ENCODE measurements at regions not wholly inside any gene's neighbourhood (a gene's known extent, or its start where the extent isn't known, plus 50 kb on each side); places are given as distances from the start of the nearest gene placed in this dataset.

DNA sequence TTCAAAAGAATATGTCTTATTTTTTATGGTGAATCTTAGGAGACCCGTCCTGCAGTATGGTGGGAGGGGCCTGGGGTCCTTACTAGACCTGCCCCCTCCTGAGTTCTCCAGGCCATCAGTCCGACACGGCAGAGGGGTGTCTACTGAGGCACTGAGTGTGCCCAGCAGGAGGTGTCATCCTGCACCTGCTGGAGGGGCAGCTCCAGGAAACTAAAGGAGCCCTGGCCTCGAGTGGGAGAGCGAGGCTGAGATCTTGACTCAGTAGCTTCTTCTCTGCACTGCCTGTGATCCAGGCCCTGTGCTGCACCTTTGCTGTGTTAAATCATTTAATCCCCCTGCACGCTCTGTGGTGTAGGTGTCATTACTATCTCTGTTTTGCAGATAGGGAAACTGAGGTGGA is 587.7 kb downstream of the PTPRU start:
- DNase-seq, result no peak

DNA sequence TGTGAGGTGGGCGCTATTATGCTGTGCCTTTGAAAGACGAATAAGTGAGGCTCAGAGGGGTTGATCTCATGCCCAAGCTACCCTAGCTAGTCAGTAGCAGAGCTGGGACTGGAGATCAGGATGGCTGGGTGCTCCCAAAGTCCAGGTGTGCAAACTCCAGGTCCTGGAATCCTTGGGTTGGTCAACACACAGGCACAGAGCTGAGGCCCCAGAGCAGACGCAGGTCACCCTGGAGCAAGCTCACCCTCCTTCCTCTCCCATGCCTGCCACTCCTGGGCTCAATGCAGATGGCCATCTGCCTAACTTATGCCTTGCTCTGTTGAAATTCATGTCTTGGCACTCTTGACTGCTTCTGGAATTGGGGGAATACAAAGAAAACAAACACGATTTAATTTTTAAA is 587.2 kb downstream of the PTPRU start:
- no peak for DNase-seq

DNA sequence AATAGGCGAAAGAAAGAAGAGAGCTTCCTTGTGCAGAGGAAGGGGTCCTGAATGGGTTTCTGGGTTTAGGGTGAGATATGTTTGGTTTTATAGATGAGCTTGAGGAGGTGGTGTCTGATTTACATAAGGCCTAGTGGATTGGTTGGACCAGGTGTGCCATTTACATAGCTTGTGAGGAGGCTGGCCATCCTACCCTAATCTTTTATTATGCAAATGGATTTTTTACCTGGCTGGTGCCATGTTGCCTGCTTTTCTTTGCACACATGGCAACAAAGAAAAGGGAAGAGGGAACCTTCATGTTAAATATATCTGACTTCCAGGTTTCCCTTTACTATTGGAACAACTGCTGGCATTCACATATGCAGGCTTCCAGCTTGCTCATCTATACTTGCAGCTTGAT is 585.3 kb downstream of the PTPRU start:
- DNase-seq, result no peak

DNA sequence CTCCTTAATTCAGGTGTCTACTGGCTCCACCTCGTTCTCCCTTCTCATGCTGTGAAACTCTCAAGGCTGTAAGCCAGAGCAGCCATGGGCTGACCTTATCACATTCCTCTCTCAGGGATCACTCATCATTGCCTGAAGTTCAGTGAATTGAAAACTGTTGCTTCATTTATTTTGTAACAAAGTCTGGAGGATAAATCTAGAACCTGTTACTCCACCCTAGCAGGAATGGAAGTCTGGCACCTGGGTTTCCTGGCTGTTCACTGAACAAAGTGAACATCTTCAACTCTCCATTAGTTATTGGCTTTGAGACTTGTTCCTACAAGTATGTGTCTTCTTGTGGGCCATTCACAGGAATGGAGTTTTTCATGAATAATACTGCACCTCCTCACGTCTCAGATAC is 584.1 kb downstream of the PTPRU start:
- DNase-seq, result no peak

DNA sequence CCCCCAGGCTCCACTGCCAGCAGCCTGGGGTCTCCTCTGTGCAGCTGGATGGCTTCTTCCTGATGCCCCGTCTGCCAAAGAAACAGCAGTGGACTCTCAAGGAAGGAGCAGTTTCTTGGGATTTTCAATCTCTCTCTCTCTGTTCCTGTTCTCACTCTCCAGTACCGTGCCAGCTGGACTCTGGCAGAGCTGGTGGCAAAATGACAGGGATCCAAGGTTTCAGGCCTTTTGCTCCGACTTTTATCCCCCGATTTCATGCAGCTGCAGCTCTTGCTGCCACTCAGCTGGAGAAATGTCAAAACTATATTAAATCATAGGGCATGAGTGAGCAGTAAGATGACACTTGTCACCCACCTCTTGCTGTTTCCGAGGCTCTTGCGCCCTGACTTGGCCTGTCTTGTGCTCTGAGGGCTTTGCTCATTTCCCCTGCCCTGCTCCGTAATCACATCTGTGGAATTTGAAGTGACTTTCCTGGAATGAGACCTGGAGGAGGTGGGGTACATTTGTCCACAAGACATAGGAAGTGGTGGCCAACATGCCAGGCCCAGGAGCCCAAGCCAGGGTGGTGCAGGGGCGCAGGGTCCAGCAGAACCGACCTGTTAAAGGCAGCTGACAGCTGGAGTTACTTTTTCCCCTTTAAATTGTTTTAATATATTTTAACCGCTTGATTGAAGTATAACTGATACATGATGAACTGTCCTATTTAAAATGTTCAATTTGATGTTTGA is 576.2 kb downstream of the PTPRU start:
- DNase-seq, result peak; percentile 2

DNA sequence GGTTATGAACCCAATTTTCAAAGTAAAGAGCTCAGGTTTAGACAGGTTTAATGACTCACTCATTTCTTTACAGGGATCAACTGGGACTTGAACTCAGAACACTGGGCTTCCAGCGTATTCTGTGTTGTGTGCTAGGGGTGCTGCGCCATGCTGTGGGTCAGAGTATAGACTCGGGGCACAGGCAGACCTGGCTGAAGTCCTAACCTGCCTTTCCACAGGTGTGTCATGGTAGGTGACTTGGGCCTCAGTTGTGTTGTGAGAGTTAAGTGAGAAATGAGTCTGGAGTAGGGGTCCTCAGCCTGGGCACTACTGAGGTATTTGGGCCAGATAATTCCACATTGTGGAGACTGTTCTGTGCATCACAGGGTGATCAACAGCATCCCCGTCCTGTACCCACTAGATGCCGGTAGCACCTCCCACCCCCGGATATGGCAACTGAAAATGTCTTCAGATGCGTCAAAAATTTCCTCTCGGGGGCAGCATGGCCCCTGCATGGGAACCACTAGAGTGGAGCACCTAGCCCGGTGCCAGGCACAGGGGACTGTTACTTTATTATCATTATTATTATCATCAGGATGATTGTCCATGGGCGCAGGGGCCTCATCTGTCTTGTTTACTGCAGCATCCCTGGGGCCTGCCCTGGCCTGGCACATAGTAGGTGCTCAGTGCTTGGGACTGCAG is 575.5 kb downstream of the PTPRU start:
- peak; percentile 3 for DNase-seq

DNA sequence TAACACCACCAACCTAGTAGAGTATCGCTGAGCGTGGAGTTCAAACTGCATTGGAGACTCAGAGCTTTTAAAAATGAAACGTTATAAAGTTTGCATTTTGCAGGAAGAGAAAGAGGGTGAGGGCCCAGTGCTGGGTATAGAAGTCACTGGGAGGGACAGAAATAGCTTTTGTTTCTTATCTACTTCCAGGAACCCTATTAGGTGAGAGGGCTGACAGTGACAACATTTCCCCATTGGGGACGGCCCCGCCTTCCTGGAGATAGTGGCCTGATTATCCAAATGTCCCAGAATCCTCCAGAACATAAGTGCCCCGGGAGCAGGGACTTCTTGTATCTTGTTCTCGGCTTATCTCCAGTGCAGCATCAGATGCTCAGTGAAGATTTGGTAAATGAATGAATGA is 574.9 kb downstream of the PTPRU start:
- no peak for DNase-seq

DNA sequence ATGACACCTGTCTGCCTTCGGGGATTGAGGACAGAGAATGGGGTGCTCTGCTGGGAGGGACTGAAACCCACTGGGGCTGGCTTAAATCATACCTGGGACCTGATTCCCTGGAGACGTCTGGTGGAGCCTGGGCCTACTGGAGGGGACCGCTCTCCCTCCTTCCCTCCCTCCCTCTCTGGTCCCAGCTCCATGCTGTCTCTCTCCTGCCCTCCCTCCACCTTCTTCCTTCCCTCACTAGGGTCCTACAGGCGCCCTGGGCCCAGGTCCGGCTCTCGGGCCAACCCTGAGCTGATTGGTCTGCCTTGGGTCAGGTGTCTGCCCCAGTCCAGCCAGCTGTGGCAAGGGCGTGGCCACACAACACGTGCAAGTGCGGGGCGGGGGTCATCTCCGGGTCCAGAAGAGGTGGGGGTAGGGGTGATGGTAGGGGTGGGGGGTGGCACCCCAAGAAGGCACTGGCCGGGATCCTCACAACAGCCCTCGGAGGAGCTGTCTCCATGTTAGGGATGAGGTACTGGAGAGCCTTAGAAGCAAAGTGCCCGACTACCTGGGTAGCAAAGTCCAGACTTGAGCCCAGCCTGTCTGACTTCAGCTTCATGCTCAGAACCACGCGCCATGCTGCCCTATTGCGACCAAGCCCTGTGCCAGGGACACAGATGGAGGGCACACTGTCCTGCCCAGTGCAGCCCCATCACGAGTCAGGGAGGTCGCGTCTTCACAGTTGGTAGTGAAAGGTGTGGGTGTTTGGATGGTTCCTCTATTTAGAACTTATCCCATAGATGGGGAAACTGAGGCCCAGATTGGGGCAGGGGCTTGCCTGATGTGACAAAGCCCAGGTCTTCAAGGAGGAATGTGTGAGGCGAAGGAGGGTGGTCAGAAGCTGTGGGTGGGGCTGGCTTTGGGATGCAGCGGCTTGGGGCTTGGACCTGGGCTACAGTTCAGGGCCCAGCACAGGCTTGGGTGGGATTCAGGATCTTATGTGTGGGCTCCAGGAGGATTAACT is 574.1 kb downstream of the PTPRU start:
- DNase-seq, result peak; percentile 4

DNA sequence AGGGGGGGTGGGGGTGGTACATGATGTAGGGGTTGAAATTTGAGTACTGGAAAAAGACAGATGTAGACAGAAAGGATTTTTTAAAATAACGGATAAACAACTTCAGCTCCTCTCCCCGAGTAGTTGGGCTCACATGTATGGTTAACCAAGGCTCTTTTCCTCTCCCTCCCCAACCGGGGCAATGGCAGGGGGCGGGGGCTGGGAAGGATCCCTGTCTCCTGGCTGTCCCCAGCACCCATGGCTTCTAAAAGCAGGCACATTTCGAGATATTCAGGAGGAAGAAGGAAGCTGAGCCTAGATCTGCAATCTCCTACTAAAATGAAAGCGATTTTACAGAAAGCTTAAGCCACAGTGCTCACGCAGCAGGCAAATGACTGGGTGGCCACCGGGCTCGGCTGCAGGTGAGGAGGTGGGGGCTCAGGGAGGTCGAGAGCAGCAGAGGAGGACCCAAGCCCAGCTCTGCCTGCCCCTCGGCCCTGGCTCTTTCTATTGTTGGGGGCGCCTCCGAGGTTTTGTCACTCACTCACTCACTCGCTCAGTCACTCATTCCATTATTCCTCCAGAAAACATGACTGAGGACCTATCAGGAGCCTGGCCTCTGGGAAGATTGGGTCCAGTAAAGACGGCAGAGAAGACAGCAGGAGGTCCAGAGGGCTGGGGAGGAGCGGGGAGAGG is 573.3 kb downstream of the PTPRU start:
- DNase-seq, result no peak

DNA sequence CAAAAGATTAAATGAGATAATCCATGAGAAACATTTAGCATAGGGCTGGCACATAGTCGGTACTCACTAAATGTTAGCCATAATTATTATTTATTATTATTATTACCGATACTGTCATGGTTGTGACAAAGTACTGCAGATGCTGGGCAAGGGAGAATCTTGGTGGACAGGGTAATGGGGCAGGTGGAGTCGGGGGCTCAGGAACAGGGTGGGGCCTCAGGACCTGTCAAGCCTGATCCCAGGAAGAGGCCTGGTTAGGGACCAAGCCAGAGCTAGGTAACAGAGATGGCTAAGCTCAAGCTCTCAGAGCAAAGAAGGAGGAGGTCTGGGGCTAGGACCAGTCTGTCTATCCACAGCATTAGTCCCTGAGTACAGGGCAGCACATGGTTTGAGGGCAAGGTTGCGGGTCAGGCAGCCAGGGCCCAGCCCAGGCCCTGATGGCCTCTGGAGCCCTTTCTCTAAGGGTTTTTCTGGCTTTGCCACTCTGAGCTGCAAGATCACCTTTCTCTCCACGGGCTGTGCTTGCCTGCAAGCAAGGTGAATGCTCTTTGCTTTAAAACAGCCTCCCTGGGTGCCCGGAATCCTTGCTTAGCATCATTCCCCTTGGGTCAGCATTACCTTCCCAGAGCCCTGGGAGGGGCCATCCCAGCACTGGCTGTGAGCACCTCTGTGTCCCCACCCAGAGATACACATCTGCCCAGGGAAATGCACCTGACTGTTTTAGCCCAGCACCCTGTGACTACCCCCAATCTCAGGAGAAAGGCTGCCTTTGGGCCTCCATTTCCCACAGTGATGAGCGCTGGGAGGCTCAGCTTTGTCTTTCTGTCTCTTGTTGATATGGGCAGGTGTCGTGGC is 572.0 kb downstream of the PTPRU start:
- peak; percentile 1 for DNase-seq

DNA sequence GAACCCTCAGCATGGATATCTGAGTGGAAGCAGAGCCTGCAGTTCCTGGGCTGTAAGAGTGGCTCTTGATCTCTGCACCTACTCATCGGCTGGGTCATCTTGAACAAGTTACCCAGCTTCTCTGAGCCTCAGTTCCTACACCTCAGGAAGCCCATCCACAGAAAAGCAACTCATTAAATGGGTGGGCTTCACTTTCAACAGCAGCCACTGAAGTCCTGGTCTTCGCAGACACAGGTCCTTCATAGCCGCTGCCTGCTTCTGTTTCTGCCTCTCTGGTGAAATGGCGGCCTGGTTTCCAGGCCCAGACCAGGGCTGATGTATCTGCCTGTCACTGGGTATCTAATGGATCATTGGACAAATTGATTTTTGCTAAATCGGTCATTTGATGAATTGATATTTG is 571.4 kb downstream of the PTPRU start:
- DNase-seq, result no peak

DNA sequence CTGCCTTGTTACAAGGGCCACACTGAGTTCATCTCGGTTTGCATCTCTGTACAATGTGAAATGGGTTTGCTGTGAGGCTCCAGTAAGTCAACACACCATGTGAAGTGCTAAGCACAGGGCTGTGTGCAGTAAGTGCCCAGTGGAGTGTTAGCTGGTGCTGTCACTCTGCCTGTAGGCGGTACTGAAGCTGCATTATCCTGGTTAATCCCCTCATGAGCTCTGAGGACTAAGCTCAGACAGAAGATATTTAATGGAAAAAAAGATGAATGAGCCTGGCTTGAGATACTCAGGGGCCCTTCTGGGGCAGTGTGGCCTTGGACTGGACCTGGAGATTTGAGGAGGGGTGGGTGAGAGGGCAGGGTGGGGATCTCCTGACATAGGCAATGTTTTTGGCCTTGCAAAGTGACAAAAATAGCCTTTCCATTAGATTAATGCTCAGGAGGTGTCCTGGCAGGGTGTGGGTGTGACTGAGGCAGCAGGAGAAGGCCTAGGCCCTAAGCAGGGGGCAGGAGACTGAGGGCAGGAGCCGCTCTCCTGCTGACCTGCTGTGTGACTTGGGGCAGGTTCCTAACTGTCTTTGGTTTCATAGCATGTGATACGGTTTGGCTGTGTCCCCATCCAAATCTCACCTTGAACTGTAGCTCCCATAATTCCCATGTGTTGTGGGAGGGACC is 570.5 kb downstream of the PTPRU start:
- peak; percentile 3 for DNase-seq

DNA sequence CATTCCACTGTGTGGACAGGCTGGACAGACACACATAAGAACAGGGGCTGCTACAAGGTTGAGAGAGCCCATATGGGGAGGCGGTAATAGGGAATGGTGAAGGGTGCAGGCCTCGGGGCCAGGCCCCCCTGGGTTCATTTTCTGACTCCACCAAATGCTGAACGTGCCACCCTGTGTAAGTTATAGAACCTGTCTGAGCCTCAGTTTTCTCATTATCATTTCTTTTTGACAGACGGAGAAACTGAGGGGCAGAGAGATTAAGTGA is 569.5 kb downstream of the PTPRU start:
- DNase-seq, result no peak

DNA sequence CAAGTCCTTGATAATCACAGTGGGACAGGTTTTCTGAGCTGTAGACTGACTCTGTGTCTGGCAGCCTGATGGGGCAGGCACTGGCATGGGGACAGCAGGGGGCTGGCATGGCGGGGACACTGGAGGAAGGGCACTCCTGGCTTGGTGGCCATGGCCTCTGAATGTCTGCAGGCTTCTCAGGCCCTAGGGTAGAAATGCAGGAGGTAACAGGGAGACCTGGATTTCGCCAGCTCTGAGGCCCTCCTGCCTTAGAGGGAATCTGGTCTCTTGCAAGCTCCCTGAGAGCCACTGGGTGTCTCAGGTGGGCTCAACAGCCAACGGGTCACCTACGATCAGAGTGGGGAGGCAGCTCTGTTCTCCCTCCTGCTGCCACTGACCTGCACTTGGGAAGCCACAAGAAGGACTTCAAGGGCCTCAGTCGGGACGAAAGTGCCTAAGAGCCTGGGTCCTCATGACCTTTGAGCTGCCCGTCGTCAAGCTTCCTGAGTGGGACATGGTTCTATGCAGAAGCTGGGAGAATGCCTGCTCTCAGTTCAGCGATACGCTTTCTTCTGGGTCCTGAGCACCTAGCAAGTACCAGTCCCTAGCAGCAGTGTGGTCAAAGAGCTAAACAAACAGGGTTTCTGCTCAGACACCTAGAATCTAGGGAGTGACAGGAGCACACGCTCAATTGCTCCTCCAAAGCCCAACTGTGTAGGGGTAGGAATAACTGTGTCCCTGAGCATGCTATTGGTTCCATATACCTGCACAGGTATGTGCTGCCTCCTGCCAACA is 569.0 kb downstream of the PTPRU start:
- DNase-seq, result no peak

DNA sequence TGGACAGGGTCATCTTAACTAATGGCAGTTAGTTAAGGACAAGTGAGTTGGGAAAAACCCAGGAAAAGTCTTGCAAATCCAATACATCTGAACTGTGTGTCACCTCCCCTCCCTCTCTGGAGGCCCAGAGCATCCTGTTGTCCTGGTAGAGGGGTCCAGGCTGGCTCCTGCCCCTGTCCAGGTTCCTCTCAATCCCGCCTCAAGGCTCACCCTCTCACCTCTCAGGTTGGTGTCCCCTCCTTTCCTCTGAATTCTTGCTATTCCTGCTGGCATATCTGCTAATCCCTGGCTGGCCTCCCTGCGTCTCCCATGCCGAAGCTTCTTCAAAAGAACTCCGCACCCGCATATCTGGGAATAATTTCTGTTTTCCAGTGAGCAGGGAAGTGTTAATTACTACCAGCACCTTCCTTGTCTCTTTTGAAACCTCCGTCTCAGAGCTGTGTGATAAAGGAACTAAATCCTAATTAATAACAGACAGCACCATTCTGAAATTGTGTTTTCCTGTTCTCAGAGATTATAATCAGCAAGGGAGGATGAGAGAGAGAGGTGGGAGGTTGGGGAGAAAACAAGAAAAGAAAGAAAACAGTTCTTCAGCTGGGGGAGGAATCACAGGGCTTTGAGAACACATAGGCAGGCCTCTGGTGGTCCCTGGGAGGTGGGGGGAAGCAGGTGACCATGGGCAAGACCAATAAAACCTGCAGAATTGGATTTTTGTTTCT is 568.0 kb downstream of the PTPRU start:
- DNase-seq, result no peak

DNA sequence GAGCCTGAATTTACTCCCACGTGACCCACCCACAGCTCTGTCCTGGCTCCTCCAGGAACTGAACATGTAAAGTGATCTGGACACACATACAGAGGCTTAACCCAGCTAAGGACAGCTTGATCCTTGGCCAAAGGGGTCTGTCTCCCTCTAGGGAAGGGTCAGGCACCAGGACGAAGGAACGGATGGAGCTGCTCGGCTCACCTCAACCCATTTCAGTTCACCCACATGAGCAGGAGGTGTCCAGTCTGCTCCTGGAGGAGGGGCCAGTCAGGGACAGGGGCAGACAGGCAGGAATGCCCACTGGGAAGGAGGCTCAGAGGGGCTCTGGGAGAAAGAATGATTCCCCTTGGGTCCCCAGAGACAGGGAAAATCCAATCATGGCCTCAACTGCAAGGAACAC is 567.2 kb downstream of the PTPRU start:
- no peak for DNase-seq

DNA sequence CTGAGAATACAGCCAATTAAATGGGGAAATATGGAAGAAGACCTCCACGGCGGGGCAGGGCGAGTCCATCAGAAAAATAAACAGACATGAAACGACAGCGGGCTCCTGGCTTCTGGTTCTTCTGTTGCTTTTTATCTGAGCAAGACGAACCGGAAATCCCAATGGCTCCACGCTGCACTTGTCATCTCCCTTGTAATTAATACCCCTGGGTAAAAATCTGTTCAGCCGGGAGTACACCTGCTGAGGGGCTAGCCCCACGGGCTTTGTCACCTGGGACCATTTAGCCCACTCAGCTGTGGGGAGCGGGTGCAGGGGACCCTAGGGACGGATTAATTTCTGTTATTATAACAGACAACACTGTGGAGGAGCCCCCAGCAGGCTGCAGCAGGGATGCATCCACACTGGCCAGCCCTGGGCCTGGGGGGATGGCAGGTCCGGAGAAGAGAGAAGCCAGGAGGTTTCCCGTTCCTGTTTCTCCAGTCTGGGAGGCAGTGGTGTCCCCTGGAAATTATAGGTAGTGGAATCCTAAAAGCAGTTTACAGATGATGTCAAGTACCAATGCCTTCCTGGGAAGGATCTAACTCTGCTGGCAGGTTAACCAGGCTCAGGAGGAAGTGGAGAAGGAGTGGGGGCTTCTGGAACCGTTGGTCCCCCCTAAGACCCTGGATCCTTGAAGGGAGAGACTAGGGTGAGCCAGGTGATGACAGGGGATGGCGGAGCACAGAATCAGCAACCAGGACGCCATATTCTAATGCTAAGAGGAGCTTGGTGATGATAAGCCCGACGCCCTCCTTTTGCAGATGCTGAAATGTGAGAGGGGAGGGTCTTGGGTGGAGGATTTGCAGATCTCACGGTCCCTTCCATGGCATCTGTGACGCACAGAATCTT is 566.1 kb downstream of the PTPRU start:
- DNase-seq, result no peak

DNA sequence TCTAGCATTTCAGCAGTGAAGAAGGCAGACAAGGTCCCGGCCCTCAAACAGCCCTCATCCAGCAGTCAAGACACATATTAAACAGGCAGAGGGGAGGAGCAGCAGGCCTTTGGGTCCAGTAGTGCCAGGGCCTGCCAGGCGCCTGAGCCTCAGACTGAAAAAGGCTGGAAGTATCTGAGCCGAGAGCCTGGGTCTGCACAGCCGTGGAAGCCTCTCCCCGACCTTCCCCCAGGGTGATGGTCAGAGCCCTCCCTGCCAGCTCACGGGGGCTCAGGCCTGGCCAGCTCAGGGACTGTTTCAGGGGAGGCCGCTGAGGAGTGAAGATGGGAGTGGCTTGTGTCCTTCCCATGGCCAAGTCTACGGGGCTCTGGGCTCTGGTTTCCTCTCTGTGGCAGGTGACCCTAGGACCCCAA is 565.2 kb downstream of the PTPRU start:
- no peak for DNase-seq

DNA sequence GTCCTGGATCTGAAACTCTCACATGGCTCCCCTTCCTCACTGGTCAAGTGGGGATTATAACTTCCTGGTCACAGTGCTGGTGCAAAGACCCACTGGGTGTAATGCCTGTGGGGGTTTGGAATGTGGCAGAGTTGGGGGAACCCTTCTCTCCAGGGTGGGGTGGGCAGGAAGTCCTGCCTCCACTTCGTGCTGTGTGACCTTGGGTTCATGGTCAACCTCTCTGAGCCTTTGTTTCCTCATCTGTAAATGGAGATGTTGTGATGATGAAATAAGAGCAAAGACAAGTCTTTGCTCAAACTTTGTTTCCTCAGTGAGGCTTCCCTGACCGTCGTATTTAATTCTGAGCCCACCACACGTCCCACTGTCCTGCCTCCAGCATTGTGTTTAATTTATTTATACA is 564.7 kb downstream of the PTPRU start:
- DNase-seq, result no peak
